ENCODE measurements at regions not wholly inside any gene's neighbourhood (a gene's known extent, or its start where the extent isn't known, plus 50 kb on each side); places are given as distances from the start of the nearest gene placed in this dataset.

DNA sequence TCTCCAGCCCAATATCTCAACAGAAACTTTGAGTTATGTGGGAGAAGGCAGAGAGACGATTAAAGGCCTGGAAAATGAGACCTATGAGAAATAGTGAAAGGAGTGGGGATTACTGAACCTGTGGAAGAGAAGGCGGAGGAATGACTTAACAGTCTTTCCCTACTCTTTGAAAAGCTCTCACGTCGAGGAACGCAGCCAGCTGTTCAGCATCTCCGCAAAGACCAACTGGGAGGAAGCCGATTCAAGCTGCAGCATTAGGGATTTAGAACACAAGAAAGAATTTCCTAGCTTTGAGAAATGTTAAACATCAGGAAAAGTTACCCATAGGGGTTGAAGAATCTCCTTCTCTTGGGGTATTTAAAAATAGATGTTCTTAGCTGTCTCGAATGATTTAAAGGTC lies 233.2 kb upstream of the PARD3B start:
- Histone ChIP-seq H3K27me3 (replicated peaks in 1 of 4; ENCODE audit: control extremely low read depth in 1 of 4, control insufficient read depth in 3 of 4, insufficient read depth in 4 of 4, low read length in 3 of 4) (no peaks in the 10 kb centered on the region), H4K20me1 (ENCODE audit: control insufficient read depth, insufficient read depth, low read length, poor library complexity, severe bottlenecking) (no peaks in the 10 kb centered on the region), H3K36me3 (replicated peaks in 1 of 2; ENCODE audit: control extremely low read depth in 1 of 2, control insufficient read depth in 1 of 2, extremely low read depth in 1 of 2, insufficient read depth in 2 of 2, low read length in 1 of 2) (no peaks in the 10 kb centered on the region), H3K4me2 (replicated peaks; ENCODE audit: low read depth, low read length, poor library complexity, severe bottlenecking) (no peak overlapping the region), H3K4me1 (ENCODE audit: control insufficient read depth in 2 of 2, insufficient read depth in 2 of 2, low read length in 2 of 2) (no peaks in the 10 kb centered on the region), H3K9me3 (ENCODE audit: control extremely low read depth in 1 of 3, control insufficient read depth in 2 of 3, insufficient read depth in 1 of 3, low read length in 2 of 3) (no peaks in the 10 kb centered on the region), H3K27ac (ENCODE audit: low read length in 2 of 2) (no peak overlapping the region), H3K9ac (ENCODE audit: low read length) (no peak overlapping the region), H3K79me2 (ENCODE audit: control insufficient read depth, insufficient read depth, low read length) (no peaks in the 10 kb centered on the region), H3K4me3 (ENCODE audit: control extremely low read depth in 1 of 5, extremely low read depth in 1 of 5, insufficient read depth in 1 of 5, low read depth in 2 of 5, low read length in 4 of 5) (no peak overlapping the region), H2AFZ (ENCODE audit: insufficient read depth, low read depth, low read length, poor library complexity, severe bottlenecking) (no peak overlapping the region)
- ChIA-PET CTCF (no interaction called here), POLR2A (no interaction called here)
- Mint-ChIP-seq H3K9me3 (ENCODE audit: insufficient read depth) (no peaks in the 10 kb centered on the region), H3K27me3 (peaks cover 8% of the 10 kb centered on the region), H3K4me1 (no peaks in the 10 kb centered on the region), H3K27ac (no peak overlapping the region), H3K4me3 (no peak overlapping the region)
- TF ChIP-seq, protein P1, sequence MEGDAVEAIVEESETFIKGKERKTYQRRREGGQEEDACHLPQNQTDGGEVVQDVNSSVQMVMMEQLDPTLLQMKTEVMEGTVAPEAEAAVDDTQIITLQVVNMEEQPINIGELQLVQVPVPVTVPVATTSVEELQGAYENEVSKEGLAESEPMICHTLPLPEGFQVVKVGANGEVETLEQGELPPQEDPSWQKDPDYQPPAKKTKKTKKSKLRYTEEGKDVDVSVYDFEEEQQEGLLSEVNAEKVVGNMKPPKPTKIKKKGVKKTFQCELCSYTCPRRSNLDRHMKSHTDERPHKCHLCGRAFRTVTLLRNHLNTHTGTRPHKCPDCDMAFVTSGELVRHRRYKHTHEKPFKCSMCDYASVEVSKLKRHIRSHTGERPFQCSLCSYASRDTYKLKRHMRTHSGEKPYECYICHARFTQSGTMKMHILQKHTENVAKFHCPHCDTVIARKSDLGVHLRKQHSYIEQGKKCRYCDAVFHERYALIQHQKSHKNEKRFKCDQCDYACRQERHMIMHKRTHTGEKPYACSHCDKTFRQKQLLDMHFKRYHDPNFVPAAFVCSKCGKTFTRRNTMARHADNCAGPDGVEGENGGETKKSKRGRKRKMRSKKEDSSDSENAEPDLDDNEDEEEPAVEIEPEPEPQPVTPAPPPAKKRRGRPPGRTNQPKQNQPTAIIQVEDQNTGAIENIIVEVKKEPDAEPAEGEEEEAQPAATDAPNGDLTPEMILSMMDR (IDR thresholded peaks at IDR 0.05): no peak
- no peak for TF ChIP-seq EZH2 (IDR thresholded peaks at IDR 0.05; ENCODE audit: borderline replicate concordance, insufficient read depth, low read depth, low read length, poor library complexity, severe bottlenecking)
- 100% methylated on average over 1 of the region's 8 CpGs for WGBS (ENCODE audit: insufficient coverage)
- no peak for ATAC-seq (ENCODE audit: low read depth)
- DNase-seq: no peak
- intact Hi-C loops (cut with micrococcal nuclease): no loop called here

DNA sequence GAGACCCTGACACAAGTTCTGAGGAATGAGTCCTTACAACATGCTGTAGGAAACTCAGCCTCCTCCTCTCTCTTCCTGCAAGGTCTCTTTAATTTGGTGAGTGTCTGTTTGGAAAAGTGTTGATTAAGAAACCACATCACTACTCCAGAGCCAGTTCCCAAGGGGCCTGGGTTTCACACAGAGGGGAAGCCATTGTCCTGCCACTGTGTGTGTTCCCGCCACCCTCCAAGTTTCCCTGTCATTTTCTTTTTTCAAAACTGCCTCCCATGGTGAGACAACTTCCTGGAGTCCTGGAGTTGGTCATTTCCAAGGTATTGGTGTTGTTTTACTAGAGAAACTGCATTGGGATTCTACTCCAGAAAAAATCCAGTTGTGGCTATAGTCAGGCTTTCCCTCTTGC lies 232.0 kb upstream of the PARD3B start:
- no peaks in the 10 kb centered on the region for H3K4me1 Mint-ChIP-seq
- no peak overlapping the region for H3K9ac ChIP-seq (ENCODE audit: low read length)
- no peaks in the 10 kb centered on the region for H3K4me1 ChIP-seq (ENCODE audit: control insufficient read depth in 2 of 2, insufficient read depth in 2 of 2, low read length in 2 of 2)
- no peaks in the 10 kb centered on the region for H3K27me3 ChIP-seq (replicated peaks in 1 of 4; ENCODE audit: control extremely low read depth in 1 of 4, control insufficient read depth in 3 of 4, insufficient read depth in 4 of 4, low read length in 3 of 4)
- no peak overlapping the region for H2AFZ ChIP-seq (ENCODE audit: insufficient read depth, low read depth, low read length, poor library complexity, severe bottlenecking)
- intact Hi-C loops (cut with micrococcal nuclease): no loop called here
- H3K27me3 Mint-ChIP-seq: peaks cover 14% of the 10 kb centered on the region
- DNase-seq (no peak), ATAC-seq (ENCODE audit: low read depth) (no peak)
- no peaks in the 10 kb centered on the region for H3K9me3 Mint-ChIP-seq (ENCODE audit: insufficient read depth)
- H3K9me3 ChIP-seq (ENCODE audit: control extremely low read depth in 1 of 3, control insufficient read depth in 2 of 3, insufficient read depth in 1 of 3, low read length in 2 of 3): no peaks in the 10 kb centered on the region
- no peak overlapping the region for H3K27ac Mint-ChIP-seq
- no peak overlapping the region for H3K4me3 ChIP-seq (ENCODE audit: control extremely low read depth in 1 of 5, extremely low read depth in 1 of 5, insufficient read depth in 1 of 5, low read depth in 2 of 5, low read length in 4 of 5)
- no peak for TF ChIP-seq EZH2 (IDR thresholded peaks at IDR 0.05; ENCODE audit: borderline replicate concordance, insufficient read depth, low read depth, low read length, poor library complexity, severe bottlenecking)
- H3K4me2 ChIP-seq (replicated peaks; ENCODE audit: low read depth, low read length, poor library complexity, severe bottlenecking): no peak overlapping the region
- H3K27ac ChIP-seq (ENCODE audit: low read length in 2 of 2): no peak overlapping the region
- no peaks in the 10 kb centered on the region for H3K36me3 ChIP-seq (replicated peaks in 1 of 2; ENCODE audit: control extremely low read depth in 1 of 2, control insufficient read depth in 1 of 2, extremely low read depth in 1 of 2, insufficient read depth in 2 of 2, low read length in 1 of 2)
- CTCF ChIA-PET: no interaction called here
- H4K20me1 ChIP-seq (ENCODE audit: control insufficient read depth, insufficient read depth, low read length, poor library complexity, severe bottlenecking): no peaks in the 10 kb centered on the region
- POLR2A ChIA-PET: no interaction called here
- WGBS (ENCODE audit: insufficient coverage): no CpG with 5 or more reads among the region's 1 CpG
- H3K4me3 Mint-ChIP-seq: no peak overlapping the region
- H3K79me2 ChIP-seq (ENCODE audit: control insufficient read depth, insufficient read depth, low read length): no peaks in the 10 kb centered on the region
